Activated T-helper 1 cell treated with anti-CD3 and anti-CD28 coated beads, Interleukin-12 subunit alpha, Interleukin-12 subunit beta, Interleukin-2, Interleukin-4 antibody, amounts not matched to agents 30 ng/mL and 10 ng/mL and 1 ng/mL, durations not matched to agents 14 hours and 24 hours and 36 hours (primary cell): ENCODE measurements at regions not wholly inside any gene's neighbourhood (a gene's known extent, or its start where the extent isn't known, plus 50 kb on each side); places are given as distances from the start of the nearest gene placed in this dataset.
"Not testable (repeated sequence)": the region's sequence is repeated elsewhere in the genome, so short reads cannot be mapped to it uniquely, and the experiment has no call there.

Experiments
- DNase-seq: peaks from one replicate; pipeline ENCODE4 v3.0.0; 2021; ENCODE audit warnings: low spot score
- H3K27ac Mint-ChIP-seq: one replicate; pipeline ENCODE4 v1.8.0; 2021; ENCODE audit warnings: mild to moderate bottlenecking, mixed read lengths
- H3K27me3 Mint-ChIP-seq: one replicate; pipeline ENCODE4 v1.8.0; 2022; ENCODE audit warnings: mild to moderate bottlenecking, moderate library complexity, mixed read lengths; ENCODE audit not compliant: insufficient read depth
- H3K36me3 Mint-ChIP-seq: one replicate; pipeline ENCODE4 v1.8.0; 2021; ENCODE audit warnings: low read depth, mixed read lengths
- H3K4me1 Mint-ChIP-seq: one replicate; pipeline ENCODE4 v1.8.0; 2021; ENCODE audit warnings: low read depth, mixed read lengths
- H3K4me3 Mint-ChIP-seq: one replicate; pipeline ENCODE4 v1.8.0; 2021; ENCODE audit warnings: mild to moderate bottlenecking, moderate library complexity, mixed read lengths
- H3K9me3 Mint-ChIP-seq: one replicate; pipeline ENCODE4 v1.8.0; 2021; ENCODE audit warnings: mixed read lengths
- intact Hi-C: fragments of 100-400 bp; cut with micrococcal nuclease; formaldehyde crosslinking; loops from one replicate; pipeline ENCODE4 v1.15.1; 2024

DNA sequence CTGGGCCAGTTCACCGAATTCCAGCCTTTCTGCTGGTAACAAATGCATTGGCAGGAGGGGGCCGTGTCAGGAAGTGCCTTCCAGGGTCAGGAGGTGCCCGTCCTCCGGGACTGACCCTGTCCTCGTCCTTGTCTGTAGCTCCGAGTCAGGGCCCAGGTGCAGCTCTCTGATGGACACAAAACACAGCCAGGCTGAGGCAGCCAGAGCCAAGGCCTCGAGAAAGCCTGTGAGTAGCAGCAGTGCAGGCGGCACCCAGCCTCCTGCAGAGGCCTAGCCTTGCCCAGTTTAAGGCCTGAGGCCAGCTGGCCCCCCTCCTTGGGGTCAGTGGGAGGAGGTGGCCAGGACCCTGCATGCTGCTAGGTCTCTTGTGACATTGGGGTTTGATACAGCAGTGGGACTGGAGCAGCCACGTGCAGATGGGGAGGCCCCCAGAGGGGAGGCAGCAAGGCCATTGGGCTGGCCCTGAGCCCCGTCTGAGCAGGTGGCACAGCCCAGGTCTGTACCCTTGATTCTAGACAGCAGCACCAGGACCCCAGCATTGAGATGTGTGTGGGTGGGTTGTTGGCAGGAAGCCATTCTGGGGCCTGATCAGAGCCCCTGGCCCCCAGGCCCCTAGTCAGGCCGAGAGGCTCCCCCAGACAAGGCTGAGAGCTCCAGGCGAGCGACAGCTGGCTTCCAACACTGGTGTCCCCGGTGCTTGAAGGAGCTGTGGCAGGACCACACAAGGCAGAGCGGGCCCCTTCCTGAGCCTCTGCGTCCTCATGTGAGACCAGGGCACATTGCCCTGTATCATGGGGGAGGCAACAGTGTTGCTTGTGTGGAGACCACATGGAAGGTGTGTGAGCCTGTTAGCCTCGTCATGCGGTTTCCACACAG lies 196.9 kb downstream of the LIPI start:
- DNase-seq, H3K4me1 Mint-ChIP-seq, H3K4me3 Mint-ChIP-seq, H3K36me3 Mint-ChIP-seq, intact Hi-C loops, H3K27ac Mint-ChIP-seq, H3K27me3 Mint-ChIP-seq, H3K9me3 Mint-ChIP-seq: not testable (repeated sequence)

DNA sequence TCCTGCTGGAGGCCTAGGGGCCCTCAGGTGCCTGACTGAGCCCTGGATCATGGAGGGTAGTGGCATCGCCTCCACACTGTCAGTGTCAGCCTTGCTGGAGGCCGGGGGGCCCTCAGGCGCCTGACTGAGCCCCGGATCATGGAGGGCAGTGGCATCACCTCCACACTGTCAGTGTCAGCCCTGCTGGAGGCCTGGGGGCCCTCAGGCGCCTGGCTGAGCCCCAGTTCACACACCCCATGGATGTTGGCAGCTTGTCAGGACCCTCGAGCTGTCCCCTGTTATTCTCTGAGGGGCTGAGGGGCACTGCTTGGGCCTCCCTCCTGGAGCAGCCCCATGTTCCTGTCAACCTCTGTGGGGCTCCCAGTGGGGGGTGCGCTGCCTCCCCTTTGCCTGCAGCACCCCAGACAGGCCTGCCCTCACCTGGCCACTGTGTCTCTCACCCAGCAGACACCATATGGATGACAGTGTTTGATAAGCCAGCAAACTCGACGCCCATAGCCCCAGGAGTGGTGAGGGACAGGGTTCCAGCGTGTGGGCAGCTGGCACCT lies 197.6 kb downstream of the LIPI start:
- no peaks in the 10 kb centered on the region for H3K36me3 Mint-ChIP-seq
- no peak overlapping the region for H3K4me3 Mint-ChIP-seq
- H3K4me1 Mint-ChIP-seq, result no peaks in the 10 kb centered on the region
- DNase-seq, result no peak
- no peaks in the 10 kb centered on the region for H3K27me3 Mint-ChIP-seq
- no peak overlapping the region for H3K27ac Mint-ChIP-seq
- H3K9me3 Mint-ChIP-seq, result no peaks in the 10 kb centered on the region
- intact Hi-C loops, result no loop called here

DNA sequence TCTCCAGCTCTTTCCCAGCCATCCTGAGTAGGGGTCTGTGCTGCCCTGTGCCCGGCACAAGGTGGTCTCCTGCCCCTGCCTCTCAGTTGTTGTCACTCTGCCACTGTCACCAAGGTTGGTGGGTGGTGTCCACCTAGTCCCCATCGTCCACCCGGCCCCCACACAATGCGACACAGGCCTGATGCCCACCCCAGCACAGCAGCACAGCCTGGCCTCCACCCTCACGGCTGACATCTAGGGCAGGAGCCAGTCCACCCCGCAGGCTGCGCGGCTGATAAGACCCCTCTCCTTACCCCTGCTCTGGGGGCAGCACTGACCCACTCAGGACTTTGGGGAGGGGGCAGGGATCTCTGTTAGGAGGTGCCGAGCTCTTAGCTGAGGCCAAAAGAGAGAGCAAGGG lies 198.3 kb downstream of the LIPI start:
- intact Hi-C loops, result no loop called here
- Mint-ChIP-seq H3K4me1 (no peaks in the 10 kb centered on the region), H3K9me3 (no peaks in the 10 kb centered on the region), H3K27ac (no peak overlapping the region), H3K27me3 (no peaks in the 10 kb centered on the region), H3K4me3 (no peak overlapping the region), H3K36me3 (no peaks in the 10 kb centered on the region)
- no peak for DNase-seq

DNA sequence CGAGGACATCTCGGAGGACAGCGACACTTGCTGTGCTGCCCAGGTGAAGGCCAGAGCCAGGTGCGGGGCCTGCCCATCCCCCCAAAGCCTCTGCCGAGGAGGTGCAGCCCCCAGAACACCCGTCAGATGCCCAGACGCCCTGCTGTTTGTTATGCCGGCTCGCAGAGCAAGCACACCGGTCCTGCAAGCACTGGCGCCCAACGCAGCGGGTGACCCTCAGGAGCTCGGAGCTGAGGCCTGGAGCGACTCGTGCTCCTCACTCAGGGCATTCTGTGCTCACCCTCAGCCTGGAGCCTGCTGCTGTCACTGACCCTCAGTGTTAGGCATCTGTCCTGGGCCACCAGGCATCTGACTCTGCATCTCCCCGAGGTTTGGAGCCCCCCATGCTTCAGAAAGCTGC lies 199.0 kb downstream of the LIPI start:
- H3K27ac Mint-ChIP-seq, intact Hi-C loops, DNase-seq, H3K4me1 Mint-ChIP-seq, H3K36me3 Mint-ChIP-seq, H3K4me3 Mint-ChIP-seq, H3K9me3 Mint-ChIP-seq, H3K27me3 Mint-ChIP-seq: not testable (repeated sequence)

GRCh38 chr21:14011149-14011548 lies 199.6 kb downstream of the LIPI start:
- DNase-seq, H3K27ac Mint-ChIP-seq, H3K4me1 Mint-ChIP-seq, H3K4me3 Mint-ChIP-seq, intact Hi-C loops, H3K36me3 Mint-ChIP-seq, H3K9me3 Mint-ChIP-seq, H3K27me3 Mint-ChIP-seq: not testable (repeated sequence)

DNA sequence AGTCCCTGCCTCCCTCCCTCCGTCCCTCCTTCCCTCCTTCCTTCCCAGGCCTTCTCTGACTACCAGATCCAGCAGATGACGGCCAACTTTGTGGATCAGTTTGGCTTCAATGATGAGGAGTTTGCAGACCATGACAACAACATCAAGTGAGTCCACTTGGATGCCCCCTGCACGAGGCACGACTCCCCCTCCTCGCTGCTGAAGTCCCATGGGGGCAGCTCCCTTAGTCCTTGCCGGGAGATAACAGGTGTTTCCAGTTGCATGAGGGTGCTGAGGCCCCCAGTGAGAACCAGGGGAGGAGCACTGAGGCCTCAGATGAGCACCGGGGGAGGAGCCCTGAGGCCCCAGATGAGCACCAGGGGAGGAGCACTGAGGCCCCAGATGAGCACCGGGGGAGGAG lies 200.0 kb downstream of the LIPI start:
- H3K27ac Mint-ChIP-seq, result no peak overlapping the region
- H3K27me3 Mint-ChIP-seq, result no peaks in the 10 kb centered on the region
- no peaks in the 10 kb centered on the region for H3K9me3 Mint-ChIP-seq
- intact Hi-C loops, result no loop called here
- no peaks in the 10 kb centered on the region for H3K4me1 Mint-ChIP-seq
- no peaks in the 10 kb centered on the region for H3K36me3 Mint-ChIP-seq
- DNase-seq, result no peak
- H3K4me3 Mint-ChIP-seq, result no peak overlapping the region

GRCh38 chr21:14009990-14010389 lies 200.8 kb downstream of the LIPI start:
- not testable (repeated sequence) for H3K4me1 Mint-ChIP-seq, DNase-seq

GRCh38 chr21:14009238-14009981 lies 201.3 kb downstream of the LIPI start:
- intact Hi-C loops, DNase-seq, H3K27ac Mint-ChIP-seq, H3K4me1 Mint-ChIP-seq, H3K9me3 Mint-ChIP-seq, H3K4me3 Mint-ChIP-seq, H3K27me3 Mint-ChIP-seq, H3K36me3 Mint-ChIP-seq: not testable (repeated sequence)

More at GRCh38 chr21:14009990-14010389, 200.8 kb downstream of the LIPI start:
- H3K9me3 Mint-ChIP-seq, intact Hi-C loops, H3K4me3 Mint-ChIP-seq, H3K36me3 Mint-ChIP-seq, H3K27ac Mint-ChIP-seq, H3K27me3 Mint-ChIP-seq: not testable (repeated sequence)

DNA sequence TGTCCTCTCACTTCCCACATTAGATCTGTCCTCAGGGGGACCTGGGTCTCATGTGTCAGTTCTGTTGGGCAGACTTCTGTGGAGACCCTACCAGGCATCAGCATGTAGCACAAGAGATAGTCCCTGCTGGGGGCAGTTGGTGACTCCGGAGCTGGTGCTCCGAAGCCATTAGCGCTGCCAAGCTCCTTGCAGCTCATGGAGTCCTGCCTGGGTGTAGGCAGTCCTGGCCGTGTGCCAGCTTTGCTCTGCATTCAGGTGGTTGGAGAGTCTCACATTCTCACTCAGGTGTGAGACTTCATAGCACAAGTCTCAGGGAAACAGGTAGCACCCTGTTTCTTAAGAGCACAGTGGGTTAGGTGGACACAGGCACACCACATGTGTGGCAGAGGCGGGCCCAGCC lies 202.3 kb downstream of the LIPI start:
- intact Hi-C loops, H3K4me1 Mint-ChIP-seq, H3K9me3 Mint-ChIP-seq, H3K36me3 Mint-ChIP-seq, DNase-seq, H3K4me3 Mint-ChIP-seq, H3K27ac Mint-ChIP-seq, H3K27me3 Mint-ChIP-seq: not testable (repeated sequence)

GRCh38 chr21:14008006-14008405 lies 202.7 kb downstream of the LIPI start:
- H3K4me3 Mint-ChIP-seq, intact Hi-C loops, H3K27ac Mint-ChIP-seq, H3K4me1 Mint-ChIP-seq, H3K36me3 Mint-ChIP-seq, H3K27me3 Mint-ChIP-seq, H3K9me3 Mint-ChIP-seq, DNase-seq: not testable (repeated sequence)

DNA sequence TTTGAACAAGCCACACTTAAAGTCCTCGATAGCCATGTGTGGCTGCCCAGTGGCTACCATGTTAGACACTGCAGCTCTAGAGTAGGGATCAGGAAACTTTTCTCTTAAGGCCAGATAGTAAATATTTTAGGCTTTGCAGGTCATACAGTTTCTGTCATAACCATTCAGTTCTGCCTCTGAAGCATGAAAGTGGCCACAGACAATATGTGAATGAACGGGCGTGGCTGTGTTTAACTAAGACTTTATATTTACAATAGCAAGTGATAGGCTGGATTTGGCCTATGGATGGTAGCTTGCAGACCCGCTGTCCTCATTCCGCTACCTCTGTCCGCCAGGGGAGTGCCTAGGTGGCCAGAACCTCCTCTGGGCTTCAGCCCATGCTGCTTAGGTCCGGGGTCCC lies 204.6 kb downstream of the LIPI start:
- H3K4me3 Mint-ChIP-seq, intact Hi-C loops, H3K27ac Mint-ChIP-seq, DNase-seq, H3K4me1 Mint-ChIP-seq, H3K9me3 Mint-ChIP-seq, H3K27me3 Mint-ChIP-seq, H3K36me3 Mint-ChIP-seq: not testable (repeated sequence)

- intact Hi-C loops, DNase-seq, H3K27me3 Mint-ChIP-seq, H3K36me3 Mint-ChIP-seq, H3K4me1 Mint-ChIP-seq, H3K4me3 Mint-ChIP-seq, H3K27ac Mint-ChIP-seq, H3K9me3 Mint-ChIP-seq: not testable (repeated sequence)
Measured at GRCh38 chr21:13986996-13987958, 223.5 kb downstream of the LIPI start.
